Smooth muscle cell (in vitro differentiated cells): ENCODE measurements at regions not wholly inside any gene's neighbourhood (a gene's known extent, or its start where the extent isn't known, plus 50 kb on each side); places are given as distances from the start of the nearest gene placed in this dataset.
A peak's percentile ranks its signal among the peaks of the same experiment; 100 is the strongest.

Experiments
- DNase-seq: peaks from one replicate; lab custom pipeline; 2025; ENCODE audit not compliant: unreplicated experiment; lab: John Stamatoyannopoulos, UW
- H2AFZ ChIP-seq: fragments of 200-600 bp; sonication (generic); 2 replicates; pipeline ENCODE4 v1.6.0; 2016; ENCODE audit warnings: antibody characterized with exemption, low read depth, mild to moderate bottlenecking
- H3F3A ChIP-seq: fragments of 200-600 bp; sonication (generic); 2 replicates; pipeline ENCODE4 v1.6.0; 2017; ENCODE audit warnings: antibody characterized with exemption, low read depth
- H3K27ac ChIP-seq: fragments of 200-600 bp; sonication (generic); 2 replicates; pipeline ENCODE4 v1.5.1; 2016; ENCODE audit warnings: low read depth, mild to moderate bottlenecking
- H3K27me3 ChIP-seq: fragments of 200-600 bp; sonication (generic); 2 replicates; pipeline ENCODE4 v1.6.1; 2016; ENCODE audit warnings: low read depth, mild to moderate bottlenecking
- H3K36me3 ChIP-seq: fragments of 200-600 bp; sonication (generic); 2 replicates; pipeline ENCODE4 v1.5.1; 2016; ENCODE audit warnings: low read depth
- H3K4me1 ChIP-seq: fragments of 200-600 bp; sonication (generic); 2 replicates; pipeline ENCODE4 v1.5.1; 2016; ENCODE audit warnings: low read depth
- H3K4me2 ChIP-seq: fragments of 200-600 bp; sonication (generic); 2 replicates; pipeline ENCODE4 v1.6.0; 2016; ENCODE audit warnings: mild to moderate bottlenecking
- H3K4me3 ChIP-seq: fragments of 200-600 bp; sonication (generic); 2 replicates; pipeline ENCODE4 v1.5.1; 2016; ENCODE audit warnings: mild to moderate bottlenecking
- H3K79me2 ChIP-seq: fragments of 200-600 bp; sonication (generic); 2 replicates; pipeline ENCODE4 v1.6.0; 2016; ENCODE audit warnings: low read depth, mild to moderate bottlenecking
- H3K9ac ChIP-seq: fragments of 200-600 bp; sonication (generic); 2 replicates; pipeline ENCODE4 v1.6.0; 2016; ENCODE audit warnings: low read depth
- H3K9me3 ChIP-seq: fragments of 200-600 bp; sonication (generic); replicated peaks from 2 replicates; pipeline ENCODE4 v1.5.1; 2016; ENCODE audit warnings: low read depth
- H4K20me1 ChIP-seq: fragments of 200-600 bp; sonication (generic); 2 replicates; pipeline ENCODE4 v1.6.0; 2016; ENCODE audit warnings: low read depth
- CTCF ChIP-seq: fragments of 200-600 bp; sonication (generic); IDR thresholded peaks from 2 replicates; pipeline ENCODE4 v1.5.1; 2017; ENCODE audit warnings: borderline replicate concordance, mild to moderate bottlenecking, antibody characterized with exemption; ENCODE audit not compliant: insufficient read depth, poor library complexity, severe bottlenecking
- WGBS: methylation state at CpG from one replicate; pipeline ENCODE4 v1.1.7; 2016; ENCODE audit warnings: low lambda C conversion rate; 5-methylcytosine and 5-hydroxymethylcytosine counted together

- DNase-seq: no peak
- WGBS: 62% methylated on average over 6 of the region's 6 CpGs
- no peaks in the 10 kb centered on the region for H3K9me3 ChIP-seq
- H3K9ac ChIP-seq: no peak overlapping the region
- no peak overlapping the region for H3K4me2 ChIP-seq
- H3K4me1 ChIP-seq: no peaks in the 10 kb centered on the region
- no peaks in the 10 kb centered on the region for H4K20me1 ChIP-seq
- no peaks in the 10 kb centered on the region for H3K36me3 ChIP-seq
- TF ChIP-seq CTCF: no peak
- H2AFZ ChIP-seq: peak overlapping the region; percentile 45
- no peak overlapping the region for H3K27ac ChIP-seq
- H3F3A ChIP-seq: no peaks in the 10 kb centered on the region
- H3K27me3 ChIP-seq: no peaks in the 10 kb centered on the region
- H3K79me2 ChIP-seq: no peaks in the 10 kb centered on the region
- no peak overlapping the region for H3K4me3 ChIP-seq
Measured at GRCh38 chr4:166622425-166622977, 611.8 kb downstream of the SPOCK3 start.

GRCh38 chr4:166625018-166625637, 609.2 kb downstream of the SPOCK3 start:
- 90% methylated on average over 1 of the region's 1 CpG for WGBS
- no peaks in the 10 kb centered on the region for H3K27me3 ChIP-seq

GRCh38 chr4:166628454-166628853, 605.8 kb downstream of the SPOCK3 start:
- DNase-seq: no peak
- Histone ChIP-seq H3K4me1 (no peaks in the 10 kb centered on the region), H2AFZ (no peak overlapping the region), H3K9me3 (no peaks in the 10 kb centered on the region), H3K4me3 (no peak overlapping the region), H3K4me2 (no peak overlapping the region), H4K20me1 (no peaks in the 10 kb centered on the region), H3F3A (no peaks in the 10 kb centered on the region), H3K27ac (no peak overlapping the region), H3K9ac (no peak overlapping the region), H3K79me2 (no peaks in the 10 kb centered on the region), H3K36me3 (no peaks in the 10 kb centered on the region), H3K27me3 (no peaks in the 10 kb centered on the region)
- no peak for TF ChIP-seq CTCF
- 91% methylated on average over 2 of the region's 2 CpGs for WGBS

More at GRCh38 chr4:166625018-166625637, 609.2 kb downstream of the SPOCK3 start:
- Histone ChIP-seq H3K79me2 (no peaks in the 10 kb centered on the region), H3K4me2 (no peak overlapping the region), H3F3A (no peaks in the 10 kb centered on the region), H3K9ac (no peak overlapping the region), H3K9me3 (no peaks in the 10 kb centered on the region), H3K4me1 (no peaks in the 10 kb centered on the region), H4K20me1 (no peaks in the 10 kb centered on the region), H3K4me3 (no peak overlapping the region), H3K27ac (no peak overlapping the region), H3K36me3 (no peaks in the 10 kb centered on the region), H2AFZ (no peak overlapping the region)
- no peak for DNase-seq
- no peak for TF ChIP-seq CTCF

- H3K27ac ChIP-seq: no peak overlapping the region
- TF ChIP-seq CTCF: no peak
Measured at GRCh38 chr4:166635367-166635766, 598.9 kb downstream of the SPOCK3 start.

More at GRCh38 chr4:166635367-166635766, 598.9 kb downstream of the SPOCK3 start:
- no peaks in the 10 kb centered on the region for H3F3A ChIP-seq
- H4K20me1 ChIP-seq: no peaks in the 10 kb centered on the region
- no peaks in the 10 kb centered on the region for H3K9me3 ChIP-seq
- WGBS: 91% methylated on average over 2 of the region's 2 CpGs
- H3K79me2 ChIP-seq: no peaks in the 10 kb centered on the region
- DNase-seq: no peak
- no peak overlapping the region for H2AFZ ChIP-seq
- no peaks in the 10 kb centered on the region for H3K4me1 ChIP-seq
- H3K36me3 ChIP-seq: no peaks in the 10 kb centered on the region
- H3K9ac ChIP-seq: no peak overlapping the region
- H3K27me3 ChIP-seq: no peaks in the 10 kb centered on the region
- no peak overlapping the region for H3K4me2 ChIP-seq
- H3K4me3 ChIP-seq: no peak overlapping the region
